WTC11 (cell line): ENCODE measurements at regions not wholly inside any gene's neighbourhood (a gene's known extent, or its start where the extent isn't known, plus 50 kb on each side); places are given as distances from the start of the nearest gene placed in this dataset.

Experiments used
- AR ChIP-seq: fragments of 250-450 bp; sonication (Bioruptor Pico); IDR thresholded peaks from 2 replicates; pipeline ENCODE4 v1.9.0; 2021; ENCODE audit warnings: mild to moderate bottlenecking
- ATF2 ChIP-seq: sonication (generic); formaldehyde crosslinking; IDR thresholded peaks from 2 replicates; pipeline ENCODE4 v1.8.1; 2022; ENCODE audit warnings: low read depth, missing genetic modification reagents, borderline replicate concordance
- ATF3 ChIP-seq: sonication (generic); formaldehyde crosslinking; conservative IDR thresholded peaks from 2 replicates; pipeline ENCODE4 v1.8.1; 2022; ENCODE audit warnings: mild to moderate bottlenecking, missing genetic modification reagents
- CREM ChIP-seq: sonication (generic); formaldehyde crosslinking; IDR thresholded peaks from 2 replicates; pipeline ENCODE4 v1.8.1; 2022; ENCODE audit warnings: mild to moderate bottlenecking, missing genetic modification reagents, moderate library complexity
- CTCF ChIP-seq: fragments of 200-600 bp; IDR thresholded peaks from 2 replicates; pipeline ENCODE4 v1.8.0; 2022; ENCODE audit warnings: antibody characterized with exemption
- ESRRA ChIP-seq: sonication (generic); formaldehyde crosslinking; IDR thresholded peaks from 2 replicates; pipeline ENCODE4 v1.8.1; 2022; ENCODE audit warnings: mild to moderate bottlenecking, missing genetic modification reagents, borderline replicate concordance
- ETV6 ChIP-seq: sonication (generic); formaldehyde crosslinking; IDR thresholded peaks from 2 replicates; pipeline ENCODE4 v1.8.1; 2022; ENCODE audit warnings: mild to moderate bottlenecking, missing genetic modification reagents
- FOXK1 ChIP-seq: sonication (generic); formaldehyde crosslinking; IDR thresholded peaks from 2 replicates; pipeline ENCODE4 v1.8.0; 2022; ENCODE audit warnings: mild to moderate bottlenecking, moderate library complexity, missing genetic modification reagents
- FOXP4 ChIP-seq: sonication (generic); formaldehyde crosslinking; IDR thresholded peaks from 2 replicates; pipeline ENCODE4 v1.8.0; 2022; ENCODE audit warnings: mild to moderate bottlenecking, missing genetic modification reagents
- PREB ChIP-seq: sonication (generic); formaldehyde crosslinking; IDR thresholded peaks from 2 replicates; pipeline ENCODE4 v1.8.1; 2022; ENCODE audit warnings: mild to moderate bottlenecking, missing genetic modification reagents, moderate library complexity, borderline replicate concordance
- SP1 ChIP-seq: sonication (generic); formaldehyde crosslinking; conservative IDR thresholded peaks from 2 replicates; pipeline ENCODE4 v1.8.1; 2022; ENCODE audit warnings: missing genetic modification reagents
- ZMAT4 ChIP-seq: fragments of 250-450 bp; sonication (Bioruptor Pico); IDR thresholded peaks from 2 replicates; pipeline ENCODE4 v1.9.0; 2021; ENCODE audit warnings: mild to moderate bottlenecking

- TF ChIP-seq ATF3 (CRISPR knock-in tag) (no peak), FOXK1 (CRISPR knock-in tag) (no peak), CTCF (no peak), PREB (CRISPR knock-in tag) (no peak), FOXP4 (CRISPR knock-in tag) (no peak), AR (CRISPR knock-in tag) (no peak), ESRRA (CRISPR knock-in tag) (no peak), CREM (CRISPR knock-in tag) (no peak), ZMAT4 (CRISPR knock-in tag) (no peak), ATF2 (CRISPR knock-in tag) (no peak), SP1 (no peak), ETV6 (CRISPR knock-in tag) (no peak)
These were observed 161.4 kb upstream of the DAB2 start for GRCh38 chr5:39586185-39586584.
